Hepatocyte (in vitro differentiated cells): ENCODE measurements at regions not wholly inside any gene's neighbourhood (a gene's known extent, or its start where the extent isn't known, plus 50 kb on each side); places are given as distances from the start of the nearest gene placed in this dataset.

Experiments
- DNase-seq: peaks from one replicate; pipeline ENCODE4 v3.0.0-alpha.2; 2016; ENCODE audit warnings: low spot score
- H2AFZ ChIP-seq: fragments of 200-600 bp; sonication (generic); 2 replicates; pipeline ENCODE4 v1.6.0; 2016; ENCODE audit warnings: antibody characterized with exemption, mild to moderate bottlenecking
- H3K27ac ChIP-seq: fragments of 200-600 bp; sonication (generic); 2 replicates; pipeline ENCODE4 v1.5.1; 2016; ENCODE audit warnings: mild to moderate bottlenecking
- H3K27me3 ChIP-seq: fragments of 200-600 bp; sonication (generic); 2 replicates; pipeline ENCODE4 v1.6.1; 2016
- H3K36me3 ChIP-seq: fragments of 200-600 bp; sonication (generic); replicated peaks from 2 replicates; pipeline ENCODE4 v1.5.1; 2016; ENCODE audit warnings: low read depth; ENCODE audit not compliant: insufficient read depth
- H3K4me1 ChIP-seq: fragments of 200-600 bp; sonication (generic); 2 replicates; pipeline ENCODE4 v1.5.1; 2016; ENCODE audit warnings: mild to moderate bottlenecking, moderate library complexity; ENCODE audit not compliant: insufficient read depth
- H3K4me2 ChIP-seq: fragments of 200-600 bp; sonication (generic); 2 replicates; pipeline ENCODE4 v1.6.0; 2016
- H3K4me3 ChIP-seq: fragments of 200-600 bp; sonication (generic); 2 replicates; pipeline ENCODE4 v1.5.1; 2016; ENCODE audit warnings: mild to moderate bottlenecking
- H3K79me2 ChIP-seq: fragments of 200-600 bp; sonication (generic); 2 replicates; pipeline ENCODE4 v1.6.0; 2017; ENCODE audit warnings: mild to moderate bottlenecking
- H3K9me2 ChIP-seq: fragments of 200-600 bp; sonication (generic); replicated peaks from 2 replicates; pipeline ENCODE4 v1.6.0; 2017; ENCODE audit warnings: mild to moderate bottlenecking; ENCODE audit not compliant: insufficient read depth
- H3K9me3 ChIP-seq: fragments of 200-600 bp; sonication (generic); 2 replicates; pipeline ENCODE4 v1.5.1; 2016; ENCODE audit warnings: low read depth, mild to moderate bottlenecking
- H4K20me1 ChIP-seq: fragments of 200-600 bp; sonication (generic); 2 replicates; pipeline ENCODE4 v1.6.0; 2016; ENCODE audit warnings: mild to moderate bottlenecking; ENCODE audit not compliant: insufficient read depth, poor library complexity, severe bottlenecking
- CTCF ChIP-seq: fragments of 200-600 bp; sonication (generic); IDR thresholded peaks from 2 replicates; pipeline ENCODE4 v1.5.1; 2016; ENCODE audit warnings: antibody characterized with exemption, mild to moderate bottlenecking; ENCODE audit not compliant: poor library complexity
- EZH2 ChIP-seq: fragments of 200-600 bp; sonication (generic); IDR thresholded peaks from 2 replicates; pipeline ENCODE4 v1.6.1; 2016; ENCODE audit warnings: antibody characterized with exemption, mild to moderate bottlenecking, borderline replicate concordance
- EZH2phosphoT487 ChIP-seq: fragments of 200-600 bp; sonication (generic); IDR thresholded peaks from one replicate; pipeline ENCODE4 v1.6.1; 2018; ENCODE audit warnings: antibody characterized with exemption, mild to moderate bottlenecking, low read depth, moderate library complexity; ENCODE audit not compliant: unreplicated experiment, severe bottlenecking
- WGBS: methylation state at CpG from one replicate; pipeline ENCODE4 v1.1.6; 2016; ENCODE audit warnings: low lambda C conversion rate; ENCODE audit errors: missing lambda C conversion rate; 5-methylcytosine and 5-hydroxymethylcytosine counted together

GRCh38 chr12:90859591-90859990, 95.4 kb downstream of the CCER1 start:
- Histone ChIP-seq H3K9me2 (no peaks in the 10 kb centered on the region), H3K4me2 (no peak overlapping the region), H4K20me1 (no peaks in the 10 kb centered on the region), H3K27ac (no peak overlapping the region), H3K27me3 (no peaks in the 10 kb centered on the region), H2AFZ (no peak overlapping the region), H3K4me3 (no peak overlapping the region), H3K79me2 (no peaks in the 10 kb centered on the region), H3K9me3 (no peaks in the 10 kb centered on the region), H3K36me3 (no peaks in the 10 kb centered on the region), H3K4me1 (peaks cover 9% of the 10 kb centered on the region)
- TF ChIP-seq CTCF (no peak), EZH2 (no peak), EZH2phosphoT487 (no peak)
- DNase-seq: no peak

- Histone ChIP-seq H3K4me2 (peak overlapping the region; percentile 38), H4K20me1 (no peaks in the 10 kb centered on the region), H3K36me3 (no peaks in the 10 kb centered on the region), H3K79me2 (no peaks in the 10 kb centered on the region), H2AFZ (no peak overlapping the region), H3K9me3 (no peaks in the 10 kb centered on the region), H3K27ac (no peak overlapping the region), H3K4me3 (no peak overlapping the region), H3K9me2 (no peaks in the 10 kb centered on the region), H3K4me1 (peaks cover 9% of the 10 kb centered on the region), H3K27me3 (no peaks in the 10 kb centered on the region)
- TF ChIP-seq EZH2phosphoT487 (no peak), EZH2 (no peak), CTCF (no peak)
- DNase-seq: peak; percentile 56
- WGBS: 9% methylated on average over 2 of the region's 2 CpGs
Observed at GRCh38 chr12:90858252-90858651, 96.7 kb downstream of the CCER1 start.

- DNase-seq: no peak
- no peak overlapping the region for H3K4me2 ChIP-seq
- no peaks in the 10 kb centered on the region for H3K27me3 ChIP-seq
- peaks cover 9% of the 10 kb centered on the region for H3K4me1 ChIP-seq
- H3K9me3 ChIP-seq: no peaks in the 10 kb centered on the region
- no peaks in the 10 kb centered on the region for H3K36me3 ChIP-seq
- H3K9me2 ChIP-seq: no peaks in the 10 kb centered on the region
- no peak overlapping the region for H3K27ac ChIP-seq
- H3K79me2 ChIP-seq: no peaks in the 10 kb centered on the region
- TF ChIP-seq EZH2 (no peak), EZH2phosphoT487 (no peak), CTCF (no peak)
- no peaks in the 10 kb centered on the region for H4K20me1 ChIP-seq
- WGBS: 94% methylated on average over 1 of the region's 1 CpG
- no peak overlapping the region for H3K4me3 ChIP-seq
- no peak overlapping the region for H2AFZ ChIP-seq
Observed at GRCh38 chr12:90855534-90855933, 99.4 kb downstream of the CCER1 start.

GRCh38 chr12:90854136-90854689, 100.8 kb downstream of the CCER1 start:
- Histone ChIP-seq H2AFZ (no peak overlapping the region), H4K20me1 (no peaks in the 10 kb centered on the region), H3K4me2 (peak overlapping the region; percentile 24), H3K9me2 (no peaks in the 10 kb centered on the region), H3K27ac (no peak overlapping the region), H3K27me3 (no peaks in the 10 kb centered on the region), H3K36me3 (no peaks in the 10 kb centered on the region), H3K4me1 (peaks cover 9% of the 10 kb centered on the region), H3K4me3 (no peak overlapping the region), H3K9me3 (no peaks in the 10 kb centered on the region), H3K79me2 (no peaks in the 10 kb centered on the region)
- WGBS: 29% methylated on average over 8 of the region's 8 CpGs
- peak; percentile 77 for TF ChIP-seq CTCF
- no peak for TF ChIP-seq EZH2phosphoT487
- no peak for TF ChIP-seq EZH2
- peak; percentile 76 for DNase-seq
